Kasumi-1 (cell line): ENCODE measurements at regions not wholly inside any gene's neighbourhood (a gene's known extent, or its start where the extent isn't known, plus 50 kb on each side); places are given as distances from the start of the nearest gene placed in this dataset.
A peak's percentile ranks its signal among the peaks of the same experiment; 100 is the strongest.
"Not testable (repeated sequence)": the region's sequence is repeated elsewhere in the genome, so short reads cannot be mapped to it uniquely, and the experiment has no call there.

ENCODE experiments used
- DNase-seq, 2 experiments: peaks; one replicate each; lab custom pipeline; 2025; lab: John Stamatoyannopoulos, UW

- no peak for DNase-seq
These were observed 135.4 kb upstream of the SEMA3D start for GRCh38 chr7:85322252-85322651.

GRCh38 chr7:85320699-85321476 is 134.0 kb upstream of the SEMA3D start:
- no peak for DNase-seq

- no peak for DNase-seq
These were observed 129.6 kb upstream of the SEMA3D start for GRCh38 chr7:85316489-85316888.

- DNase-seq: no peak
These were observed 123.4 kb upstream of the SEMA3D start for GRCh38 chr7:85310301-85310700.

- DNase-seq: no peak
These were observed 119.3 kb upstream of the SEMA3D start for GRCh38 chr7:85306115-85306514.

GRCh38 chr7:85294176-85294575 is 107.3 kb upstream of the SEMA3D start:
- no peak for DNase-seq

GRCh38 chr7:85292908-85293576 is 106.2 kb upstream of the SEMA3D start:
- DNase-seq: peak in 1 of 2 experiments; percentile 15

- peak; percentile 56 to 63 for DNase-seq
These were observed 103.4 kb upstream of the SEMA3D start for GRCh38 chr7:85290269-85290668.

- DNase-seq: no peak
These were observed 102.4 kb upstream of the SEMA3D start for GRCh38 chr7:85289279-85289678.

GRCh38 chr7:85287106-85287825 is 100.4 kb upstream of the SEMA3D start:
- no peak for DNase-seq

GRCh38 chr7:85286446-85286845 is 99.6 kb upstream of the SEMA3D start:
- no peak for DNase-seq

GRCh38 chr7:85285527-85285926 is 98.7 kb upstream of the SEMA3D start:
- DNase-seq: no peak

GRCh38 chr7:85275204-85275603 is 88.3 kb upstream of the SEMA3D start:
- no peak for DNase-seq

- DNase-seq: no peak
These were observed 87.6 kb upstream of the SEMA3D start for GRCh38 chr7:85274454-85274853.

GRCh38 chr7:85262891-85263290 is 76.0 kb upstream of the SEMA3D start:
- no peak for DNase-seq

GRCh38 chr7:85261336-85261735 is 74.5 kb upstream of the SEMA3D start:
- no peak for DNase-seq

GRCh38 chr7:85249787-85250186 is 62.9 kb upstream of the SEMA3D start:
- not testable (repeated sequence) for DNase-seq

GRCh38 chr7:85239109-85239508 is 52.3 kb upstream of the SEMA3D start:
- no peak for DNase-seq

- no peak for DNase-seq
These were observed 50.9 kb upstream of the SEMA3D start for GRCh38 chr7:85237721-85238120.
